Mesothelial cell of epicardium (in vitro differentiated cells): ENCODE measurements at regions not wholly inside any gene's neighbourhood (a gene's known extent, or its start where the extent isn't known, plus 50 kb on each side); places are given as distances from the start of the nearest gene placed in this dataset.

ENCODE experiments used
- DNase-seq, 2 experiments: peaks; one replicate each; pipeline ENCODE4 v3.0.0; 2021; ENCODE audit warnings: low spot score in 2 of 2; ENCODE audit not compliant: unreplicated experiment in 2 of 2
- H3K27ac Mint-ChIP-seq: 2 replicates; pipeline ENCODE4 v1.8.0; 2021; ENCODE audit warnings: mixed read lengths
- H3K27me3 Mint-ChIP-seq: 2 replicates; pipeline ENCODE4 v1.8.0; 2021; ENCODE audit warnings: low read depth, mixed read lengths
- H3K36me3 Mint-ChIP-seq: 2 replicates; pipeline ENCODE4 v1.8.0; 2021; ENCODE audit warnings: mixed read lengths
- H3K4me1 Mint-ChIP-seq: 2 replicates; pipeline ENCODE4 v1.8.0; 2021; ENCODE audit warnings: mixed read lengths
- H3K4me3 Mint-ChIP-seq: 2 replicates; pipeline ENCODE4 v1.8.0; 2021; ENCODE audit warnings: mild to moderate bottlenecking, moderate library complexity, mixed read lengths
- H3K9me3 Mint-ChIP-seq: 2 replicates; pipeline ENCODE4 v1.8.0; 2021; ENCODE audit warnings: mixed read lengths
- TF ChIP-seq, protein P1 (sequence below): fragments of 200-600 bp; sonication (generic); IDR thresholded peaks from one replicate; pipeline ENCODE4 v1.5.0; 2021; ENCODE audit warnings: antibody characterized with exemption; ENCODE audit not compliant: unreplicated experiment

DNA sequence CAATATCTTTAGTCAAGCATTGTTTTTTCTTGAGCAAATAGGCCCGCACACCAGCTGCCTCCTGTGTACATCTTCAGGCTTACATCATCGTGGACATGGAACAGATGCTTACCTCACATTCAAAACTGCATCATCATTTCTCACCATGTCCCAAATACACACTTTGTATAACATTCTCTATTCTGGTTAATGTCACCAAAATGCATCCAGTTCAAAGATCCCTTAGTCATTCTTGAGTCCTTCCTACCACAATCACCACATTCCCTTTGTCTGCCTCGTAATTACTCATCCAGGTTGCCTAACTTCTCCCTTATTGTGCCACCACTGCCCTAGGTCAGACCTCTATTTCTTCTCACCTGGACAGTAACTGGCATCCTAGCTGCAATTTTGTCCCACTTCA, 373.7 kb upstream of the GALNT5 start:
- Mint-ChIP-seq H3K4me1 (no peaks in the 10 kb centered on the region), H3K4me3 (no peak overlapping the region), H3K9me3 (no peaks in the 10 kb centered on the region), H3K36me3 (no peaks in the 10 kb centered on the region), H3K27ac (no peak overlapping the region), H3K27me3 (peaks cover 2% of the 10 kb centered on the region)
- no peak for DNase-seq
- TF ChIP-seq, protein P1, sequence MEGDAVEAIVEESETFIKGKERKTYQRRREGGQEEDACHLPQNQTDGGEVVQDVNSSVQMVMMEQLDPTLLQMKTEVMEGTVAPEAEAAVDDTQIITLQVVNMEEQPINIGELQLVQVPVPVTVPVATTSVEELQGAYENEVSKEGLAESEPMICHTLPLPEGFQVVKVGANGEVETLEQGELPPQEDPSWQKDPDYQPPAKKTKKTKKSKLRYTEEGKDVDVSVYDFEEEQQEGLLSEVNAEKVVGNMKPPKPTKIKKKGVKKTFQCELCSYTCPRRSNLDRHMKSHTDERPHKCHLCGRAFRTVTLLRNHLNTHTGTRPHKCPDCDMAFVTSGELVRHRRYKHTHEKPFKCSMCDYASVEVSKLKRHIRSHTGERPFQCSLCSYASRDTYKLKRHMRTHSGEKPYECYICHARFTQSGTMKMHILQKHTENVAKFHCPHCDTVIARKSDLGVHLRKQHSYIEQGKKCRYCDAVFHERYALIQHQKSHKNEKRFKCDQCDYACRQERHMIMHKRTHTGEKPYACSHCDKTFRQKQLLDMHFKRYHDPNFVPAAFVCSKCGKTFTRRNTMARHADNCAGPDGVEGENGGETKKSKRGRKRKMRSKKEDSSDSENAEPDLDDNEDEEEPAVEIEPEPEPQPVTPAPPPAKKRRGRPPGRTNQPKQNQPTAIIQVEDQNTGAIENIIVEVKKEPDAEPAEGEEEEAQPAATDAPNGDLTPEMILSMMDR, result no peak

GRCh38 chr2:156884216-156884615, 373.3 kb upstream of the GALNT5 start:
- no peaks in the 10 kb centered on the region for H3K4me1 Mint-ChIP-seq

DNA sequence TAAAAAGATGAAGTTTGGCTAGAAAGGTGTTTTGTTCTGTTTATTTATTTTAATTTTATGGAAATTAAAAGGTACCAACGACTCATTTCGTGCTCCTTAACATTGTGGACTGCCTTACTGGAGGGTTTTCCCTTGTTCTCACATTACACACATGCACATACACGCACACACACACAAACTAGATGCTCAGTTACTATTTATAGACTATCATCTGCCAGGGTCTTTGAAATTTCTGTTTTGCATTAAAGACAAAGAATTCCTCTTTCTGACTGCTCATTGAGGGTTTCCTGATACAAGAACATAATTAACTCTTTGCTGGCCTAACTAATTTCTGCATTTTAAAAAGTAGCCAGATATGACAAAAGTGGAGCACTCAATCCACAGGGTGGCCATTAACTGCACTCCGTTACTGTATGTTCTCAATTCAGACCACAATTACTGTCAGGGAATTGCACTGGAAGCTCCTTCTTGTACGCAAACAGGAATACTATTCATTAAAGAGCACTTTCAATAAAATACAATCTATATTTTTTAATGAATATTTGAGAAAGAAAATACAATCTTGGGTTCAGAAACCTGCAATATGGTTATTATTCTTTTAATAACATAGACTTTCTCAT, 366.9 kb upstream of the GALNT5 start:
- Mint-ChIP-seq H3K27ac (no peak overlapping the region), H3K4me1 (peaks cover 26% of the 10 kb centered on the region)
- TF ChIP-seq, protein P1, result no peak

More at GRCh38 chr2:156884216-156884615, 373.3 kb upstream of the GALNT5 start:
- TF ChIP-seq, protein P1, result no peak
- Mint-ChIP-seq H3K27ac (no peak overlapping the region), H3K27me3 (peaks cover 2% of the 10 kb centered on the region), H3K36me3 (no peaks in the 10 kb centered on the region), H3K9me3 (no peaks in the 10 kb centered on the region), H3K4me3 (no peak overlapping the region)
- DNase-seq, result no peak

GRCh38 chr2:156891609-156892008, 365.9 kb upstream of the GALNT5 start:
- no peak overlapping the region for H3K4me3 Mint-ChIP-seq
- no peaks in the 10 kb centered on the region for H3K9me3 Mint-ChIP-seq
- no peak for DNase-seq
- H3K36me3 Mint-ChIP-seq, result no peaks in the 10 kb centered on the region
- peaks cover 26% of the 10 kb centered on the region for H3K4me1 Mint-ChIP-seq
- TF ChIP-seq, protein P1, result no peak
- no peak overlapping the region for H3K27ac Mint-ChIP-seq
- H3K27me3 Mint-ChIP-seq, result no peaks in the 10 kb centered on the region

More for the DNA sequence above, 366.9 kb upstream of the GALNT5 start:
- Mint-ChIP-seq H3K9me3 (no peaks in the 10 kb centered on the region), H3K27me3 (no peaks in the 10 kb centered on the region), H3K4me3 (no peak overlapping the region), H3K36me3 (no peaks in the 10 kb centered on the region)
- no peak for DNase-seq

DNA sequence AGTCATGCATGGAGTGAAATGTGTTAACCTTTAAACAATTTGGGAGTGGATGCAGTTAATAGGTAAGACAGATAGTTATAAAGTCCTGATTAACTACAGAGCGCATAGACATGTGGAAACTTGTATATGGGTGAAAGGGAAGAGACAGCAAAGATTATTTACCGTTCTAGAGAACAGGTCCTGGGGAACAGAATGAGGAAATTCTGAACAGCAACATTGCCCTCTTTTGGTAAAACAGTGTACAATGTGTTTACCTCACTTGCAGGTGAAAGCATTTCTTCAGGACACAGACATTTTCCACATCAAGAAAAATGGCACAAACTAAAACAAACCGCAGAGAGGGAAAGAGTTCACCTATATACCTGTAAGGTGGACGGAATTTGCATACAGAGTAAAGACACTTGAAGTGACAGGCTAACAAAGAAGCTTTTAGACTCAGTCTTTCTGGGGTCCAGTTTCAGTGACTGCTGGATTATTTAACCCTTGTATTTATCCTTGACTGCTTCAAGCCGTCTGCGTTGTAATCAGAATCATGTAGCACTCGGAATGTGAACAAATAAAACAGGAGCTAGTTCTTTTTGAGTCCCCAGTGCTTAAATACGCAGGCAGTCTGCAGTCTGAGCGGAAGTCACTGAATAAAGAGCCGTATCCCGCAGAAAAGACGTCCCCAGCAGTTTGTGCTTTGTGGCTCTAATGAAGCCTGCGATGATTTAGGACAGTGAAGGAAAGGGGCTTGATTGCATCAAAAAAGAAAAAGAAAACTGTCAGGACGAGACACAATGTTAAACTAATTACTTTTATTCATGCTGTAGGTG, 364.8 kb upstream of the GALNT5 start:
- H3K36me3 Mint-ChIP-seq, result no peaks in the 10 kb centered on the region
- TF ChIP-seq, protein P1, result peak; percentile 46
- H3K9me3 Mint-ChIP-seq, result peaks cover under 1% of the 10 kb centered on the region
- H3K4me1 Mint-ChIP-seq, result peaks cover 26% of the 10 kb centered on the region
- peak overlapping the region; percentile 67 for H3K4me3 Mint-ChIP-seq
- DNase-seq, result no peak
- H3K27ac Mint-ChIP-seq, result peak overlapping the region; percentile 13
- no peaks in the 10 kb centered on the region for H3K27me3 Mint-ChIP-seq
